NCI-H524 (cell line): ENCODE measurements at regions not wholly inside any gene's neighbourhood (a gene's known extent, or its start where the extent isn't known, plus 50 kb on each side); places are given as distances from the start of the nearest gene placed in this dataset.

Experiments
- DNase-seq, 2 experiments: peaks; one replicate each; lab custom pipeline; 2025; lab: John Stamatoyannopoulos, UW

DNA sequence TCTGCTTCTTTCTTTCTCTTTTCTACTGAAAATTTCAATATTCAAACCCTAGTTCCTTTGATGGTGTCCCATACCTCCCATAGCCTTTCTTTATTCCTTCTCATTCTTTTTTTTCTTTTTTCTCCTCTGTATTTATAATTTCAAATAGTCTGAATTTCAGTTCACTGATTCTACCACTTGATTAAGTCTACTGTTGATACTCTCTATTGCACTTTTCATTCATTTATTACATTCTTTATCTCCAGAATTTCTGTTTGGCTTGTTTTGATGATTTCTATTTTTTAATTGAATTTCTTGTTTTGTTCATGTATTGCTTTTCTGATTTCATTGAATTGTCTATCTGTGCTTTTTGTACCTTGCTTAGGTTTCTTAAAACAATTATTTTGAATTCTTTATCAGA, 111.9 kb upstream of the VRK2 start:
- DNase-seq: no peak

DNA sequence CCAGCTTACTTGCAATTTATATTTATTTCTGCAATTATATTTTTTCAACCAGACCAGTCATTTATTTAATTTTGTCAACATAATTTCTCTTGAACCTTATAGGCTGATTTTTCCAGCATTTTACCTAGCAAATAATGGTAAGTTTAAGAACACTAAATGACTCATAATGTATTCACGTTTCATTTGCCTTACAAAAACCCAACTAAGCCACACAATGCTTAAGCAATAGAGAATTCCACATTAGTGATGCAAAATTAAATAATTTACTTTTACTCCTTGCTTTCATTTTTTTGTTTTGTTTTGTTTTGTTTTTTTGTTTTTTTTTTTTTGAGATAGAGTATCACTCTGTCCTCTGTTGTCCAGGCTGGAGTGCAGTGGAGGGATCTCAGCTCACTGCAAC, 110.4 kb upstream of the VRK2 start:
- no peak for DNase-seq

DNA sequence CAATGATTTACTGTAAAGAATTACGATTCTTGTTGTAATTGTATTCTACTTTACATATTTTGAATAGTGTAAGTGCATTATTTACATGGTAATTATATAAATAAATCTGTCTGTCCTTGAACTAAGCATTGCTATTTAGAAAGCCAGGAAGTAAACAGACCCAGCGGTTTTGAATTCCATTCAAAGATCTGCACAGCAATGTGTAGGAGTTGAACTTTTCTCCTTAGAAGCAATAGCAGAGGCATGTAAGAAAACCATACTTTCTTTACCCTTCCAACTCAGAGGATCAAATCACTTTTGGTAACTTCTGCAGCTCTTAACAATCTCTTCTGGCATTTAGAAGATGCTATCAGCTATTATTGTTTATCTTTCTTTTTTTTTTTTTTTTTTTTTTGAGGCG, 109.2 kb upstream of the VRK2 start:
- no peak for DNase-seq

DNA sequence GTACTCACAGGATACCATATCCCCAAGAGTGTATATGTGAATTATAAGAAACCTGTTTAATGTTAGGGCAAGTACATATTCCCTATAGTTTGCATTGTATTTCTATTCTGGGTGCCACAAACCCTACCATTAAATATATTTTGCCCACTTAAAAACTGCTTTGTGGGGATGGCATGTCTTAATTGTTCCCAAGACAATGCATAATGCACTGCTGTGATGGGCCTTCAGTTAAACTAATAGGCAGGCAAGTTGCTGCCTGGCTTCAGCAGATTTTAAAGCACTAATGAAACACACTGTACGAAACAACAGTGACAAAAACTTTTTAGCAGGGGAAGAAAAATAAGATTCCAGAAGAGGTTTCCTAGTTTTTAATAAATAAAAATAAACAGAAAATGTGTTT, 104.8 kb upstream of the VRK2 start:
- no peak for DNase-seq

DNA sequence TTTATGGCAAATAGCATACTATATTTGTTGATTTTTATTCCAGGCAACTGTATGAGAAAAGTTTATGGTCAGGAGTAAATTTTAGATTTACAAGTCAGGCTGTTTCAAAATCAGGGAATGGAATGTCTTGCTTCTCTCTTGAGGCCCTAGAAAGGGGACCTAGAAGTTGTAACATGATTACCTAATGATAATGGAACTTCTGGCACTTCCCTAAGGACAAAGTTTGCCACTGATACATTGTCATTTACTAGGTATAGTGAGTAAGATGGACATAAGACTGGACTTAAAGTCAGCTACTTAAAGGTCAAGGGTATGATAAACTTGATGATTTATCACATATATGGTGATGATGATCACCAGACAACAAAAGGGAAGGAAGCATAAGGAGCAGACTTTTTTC, 103.3 kb upstream of the VRK2 start:
- DNase-seq: no peak

DNA sequence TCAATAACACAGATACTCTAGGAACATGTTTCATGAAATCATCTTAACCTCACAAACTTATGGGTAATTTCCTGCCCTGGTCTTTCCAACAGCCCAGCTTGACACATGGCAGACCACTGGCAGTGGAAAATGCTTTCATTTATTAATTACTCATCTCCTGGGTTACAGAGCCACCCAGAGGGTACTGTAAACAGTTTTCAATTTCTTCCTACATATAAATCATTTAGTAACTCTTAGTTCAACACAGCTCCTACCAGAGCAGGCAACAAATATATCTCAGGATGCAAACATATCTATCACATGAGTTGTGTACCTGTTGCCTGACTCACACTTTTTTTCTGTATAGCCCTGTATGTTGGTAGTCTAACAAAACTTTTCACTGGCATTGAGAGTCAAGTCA, 99.2 kb upstream of the VRK2 start:
- peak in 1 of 2 experiments; percentile 12 for DNase-seq

DNA sequence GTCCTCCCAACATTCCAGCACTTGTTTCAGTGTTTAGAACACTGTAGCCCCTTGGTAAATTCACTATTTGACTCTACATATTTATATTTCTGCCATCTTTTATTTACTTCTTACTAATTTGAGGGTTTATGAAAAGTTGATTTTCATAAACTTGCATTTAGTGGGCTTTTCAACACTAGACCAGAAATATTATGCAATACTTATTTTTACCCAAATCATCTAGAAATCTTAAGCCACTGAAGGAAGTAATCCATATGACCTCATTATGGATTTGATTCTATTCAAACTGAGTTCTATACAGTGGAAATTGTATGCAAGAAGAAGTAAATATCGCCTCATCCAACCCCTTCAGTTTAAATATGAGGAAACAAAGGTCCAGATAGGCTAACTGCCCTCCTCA, 92.6 kb upstream of the VRK2 start:
- no peak for DNase-seq

DNA sequence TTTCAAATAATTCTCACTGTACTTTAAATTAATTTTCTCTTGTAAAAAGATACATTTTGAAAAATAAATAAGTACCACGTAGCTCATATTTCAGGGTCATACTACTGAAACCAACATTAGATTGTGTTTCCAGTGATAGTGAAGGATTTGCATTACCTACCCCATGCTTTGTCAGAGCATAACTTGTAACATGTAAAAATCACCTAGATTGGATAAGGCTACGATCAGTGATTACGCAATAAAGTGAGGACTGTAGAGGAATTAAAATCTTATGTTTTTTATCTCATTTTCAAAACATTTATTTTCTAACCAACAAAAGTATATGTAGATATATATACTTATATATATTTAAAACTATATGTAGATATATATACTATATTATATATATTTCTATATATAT, 89.4 kb upstream of the VRK2 start:
- DNase-seq: no peak

DNA sequence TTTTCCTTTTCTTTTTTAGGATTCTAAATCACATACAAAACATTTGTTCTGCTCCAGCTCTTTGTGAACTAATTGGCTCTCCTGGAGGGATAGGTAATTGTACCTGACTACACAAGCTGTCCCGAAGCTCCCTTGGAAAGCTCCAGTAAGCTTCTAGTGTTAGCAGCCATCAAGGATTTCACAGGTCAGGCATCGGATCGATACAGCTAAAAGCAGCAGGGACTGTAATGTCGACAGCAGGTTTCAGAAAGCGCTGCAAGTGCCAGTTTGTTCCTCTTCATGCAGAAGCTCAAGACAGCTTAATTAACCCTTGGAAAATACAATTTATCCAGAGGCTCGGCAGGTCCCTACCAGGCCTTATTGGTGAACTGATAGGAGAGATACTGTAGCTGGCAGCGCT, 87.2 kb upstream of the VRK2 start:
- no peak for DNase-seq

DNA sequence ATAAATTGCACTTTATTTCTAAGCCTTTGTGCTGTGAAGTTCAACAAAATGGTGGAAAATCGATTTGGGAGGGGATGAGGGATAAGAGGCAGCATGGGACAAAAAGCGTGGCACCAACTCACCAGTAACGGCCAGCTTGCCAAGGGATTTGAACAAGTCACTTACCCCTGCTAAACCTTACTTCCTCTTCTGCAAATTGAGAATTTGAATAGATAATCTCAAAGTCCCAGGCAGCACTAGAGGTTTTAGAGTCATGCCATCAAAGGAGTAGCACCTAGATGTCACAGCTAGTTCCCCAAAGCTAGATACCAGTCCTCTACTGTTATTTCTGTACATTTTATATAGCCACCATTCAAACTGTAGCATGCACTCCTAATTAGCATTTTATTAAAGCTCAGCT, 83.7 kb upstream of the VRK2 start:
- DNase-seq: no peak

DNA sequence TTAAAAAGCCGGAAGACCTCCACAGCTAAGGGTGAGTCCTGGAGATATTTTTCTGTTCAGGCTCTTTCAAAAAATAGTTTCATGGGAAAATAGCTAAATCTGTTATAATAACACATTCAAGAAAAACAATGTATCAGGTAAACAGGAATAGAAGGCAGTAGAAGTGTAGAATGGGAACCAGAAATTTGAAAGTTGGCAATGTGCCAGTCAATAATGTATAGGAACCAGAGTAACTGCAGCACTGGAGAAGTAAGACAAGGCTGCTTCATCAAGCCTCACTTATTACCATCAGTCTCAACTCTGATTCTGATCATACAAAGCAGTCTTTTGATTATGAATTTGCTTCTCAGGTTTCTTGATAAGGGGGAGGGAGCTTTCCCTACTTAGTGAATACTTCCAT, 81.4 kb upstream of the VRK2 start:
- DNase-seq: no peak

DNA sequence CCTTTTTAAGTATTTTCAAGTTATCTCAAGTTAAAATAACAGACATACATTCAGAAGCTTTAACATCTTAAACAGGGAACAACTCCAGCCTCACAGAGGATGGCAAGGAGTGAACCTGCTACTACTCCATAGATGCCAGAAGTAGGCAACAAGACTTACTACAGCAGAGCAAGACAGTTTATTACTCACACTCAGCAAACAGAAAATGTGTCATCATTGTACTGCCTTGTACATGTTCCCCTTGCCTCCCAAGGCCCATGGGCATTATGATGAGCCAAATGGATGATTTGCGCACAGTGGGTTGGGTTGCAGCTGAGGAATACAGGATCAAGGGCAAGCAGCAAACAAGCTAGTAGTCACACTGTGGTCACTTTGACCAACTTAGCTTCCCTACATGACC, 80.6 kb upstream of the VRK2 start:
- DNase-seq: no peak

DNA sequence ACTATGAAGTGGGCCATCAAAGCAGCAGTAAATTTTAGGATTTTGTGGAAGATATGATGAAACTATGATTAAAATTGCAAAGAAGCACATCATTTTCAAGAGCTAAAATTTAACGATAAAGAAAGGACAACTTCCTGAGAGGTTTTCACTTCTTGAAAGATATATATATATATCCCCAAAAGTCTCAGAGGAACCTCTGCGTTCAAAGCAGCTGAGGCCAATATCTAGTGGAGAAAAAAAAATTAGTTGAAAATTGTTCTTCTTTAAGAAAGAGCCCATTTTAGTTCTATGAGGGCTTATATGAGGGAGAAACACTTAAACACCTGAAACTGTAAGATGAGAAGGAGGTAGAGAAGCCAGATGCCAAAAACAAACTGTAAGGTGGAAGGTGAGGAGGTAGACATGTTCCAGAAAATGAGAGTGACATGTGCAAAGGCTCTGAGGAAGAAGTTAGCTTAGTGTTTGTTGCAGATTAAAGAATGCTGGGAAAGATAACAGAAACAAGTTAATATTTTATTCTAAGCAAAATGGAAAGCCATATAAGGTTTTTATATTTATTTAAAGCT, 72.9 kb upstream of the VRK2 start:
- no peak for DNase-seq

DNA sequence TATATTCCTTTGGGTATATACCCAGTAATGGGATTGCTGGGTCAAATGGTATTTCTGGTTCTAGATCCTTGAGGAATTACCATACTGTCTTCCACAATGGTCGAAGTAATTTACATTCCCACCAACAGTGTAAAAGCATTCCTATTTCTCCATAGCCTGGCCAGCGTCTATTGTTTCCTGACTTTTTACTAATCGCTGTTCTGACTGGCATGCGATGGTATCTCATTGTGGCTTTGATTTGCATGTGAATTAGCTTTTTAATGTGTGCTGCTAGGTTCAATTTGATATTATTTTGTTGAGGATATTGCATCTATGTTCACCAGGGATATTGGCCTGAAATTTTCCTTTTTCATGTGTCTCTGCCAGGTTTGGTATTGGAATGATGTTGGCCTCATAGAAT, 67.4 kb upstream of the VRK2 start:
- no peak for DNase-seq

DNA sequence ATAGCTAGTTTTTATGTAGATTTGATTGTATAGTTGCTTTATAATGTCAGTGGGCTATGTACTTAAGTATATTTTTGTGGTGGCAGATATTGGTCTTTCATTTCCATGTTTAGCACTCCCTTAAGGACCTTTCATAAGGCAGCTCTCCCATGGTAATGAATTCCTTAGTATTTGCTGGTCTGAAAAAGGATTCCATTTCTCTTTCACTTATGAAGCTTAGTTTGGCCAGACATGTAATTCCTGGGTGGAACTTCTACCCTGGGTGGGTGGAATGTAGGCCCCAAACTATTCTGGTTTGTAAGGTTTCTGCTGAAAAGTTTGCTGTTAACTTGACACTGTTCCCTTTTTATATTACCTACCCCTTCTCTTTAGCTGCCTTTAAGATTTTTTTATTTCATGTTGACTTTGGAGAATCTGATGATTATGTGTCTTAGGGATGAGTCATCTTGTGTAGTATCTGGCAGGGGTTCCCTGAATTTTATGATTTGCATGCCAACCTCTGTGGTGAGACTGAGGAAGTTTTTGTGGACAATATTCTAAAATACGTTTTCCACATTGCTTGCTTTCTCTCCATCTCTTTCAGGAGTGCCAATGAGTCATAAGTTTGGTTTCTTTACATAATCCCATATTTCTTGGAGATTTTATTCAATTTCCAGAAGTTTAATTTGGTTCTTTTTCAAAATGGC, 65.4 kb upstream of the VRK2 start:
- DNase-seq: no peak

DNA sequence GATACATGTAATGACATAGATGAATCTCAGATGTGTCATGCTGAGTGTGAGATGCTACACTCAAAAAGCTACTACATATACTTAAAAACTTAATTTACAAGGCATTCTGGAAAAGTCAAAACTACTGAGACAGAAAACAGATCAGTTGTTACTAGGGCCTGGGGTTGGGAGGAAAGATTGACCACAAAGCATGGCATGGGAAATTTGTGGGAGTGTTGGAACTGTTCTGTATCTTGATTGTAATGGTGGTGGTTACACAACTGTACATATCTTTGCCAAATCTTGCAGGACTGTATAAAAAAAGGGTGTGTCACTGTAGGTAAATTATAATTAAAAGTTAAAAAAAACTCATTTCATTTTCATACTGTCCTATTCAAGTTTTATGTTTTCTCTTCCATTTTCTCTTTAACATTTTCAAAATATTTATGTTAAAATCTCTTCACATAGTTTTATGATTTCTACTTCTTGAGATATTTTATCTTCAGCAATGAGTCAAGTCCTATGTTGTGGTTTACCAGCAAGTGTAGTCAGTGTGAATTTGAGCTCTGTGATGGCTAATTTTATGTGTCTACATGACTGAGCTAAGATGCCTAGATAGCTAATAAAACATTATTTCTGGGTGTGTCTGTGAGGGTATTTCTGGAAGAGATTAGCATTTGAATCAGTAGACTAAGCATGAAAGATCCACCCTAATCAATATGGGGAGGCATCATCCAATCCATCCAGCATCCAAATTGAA, 58.6 kb upstream of the VRK2 start:
- no peak for DNase-seq

DNA sequence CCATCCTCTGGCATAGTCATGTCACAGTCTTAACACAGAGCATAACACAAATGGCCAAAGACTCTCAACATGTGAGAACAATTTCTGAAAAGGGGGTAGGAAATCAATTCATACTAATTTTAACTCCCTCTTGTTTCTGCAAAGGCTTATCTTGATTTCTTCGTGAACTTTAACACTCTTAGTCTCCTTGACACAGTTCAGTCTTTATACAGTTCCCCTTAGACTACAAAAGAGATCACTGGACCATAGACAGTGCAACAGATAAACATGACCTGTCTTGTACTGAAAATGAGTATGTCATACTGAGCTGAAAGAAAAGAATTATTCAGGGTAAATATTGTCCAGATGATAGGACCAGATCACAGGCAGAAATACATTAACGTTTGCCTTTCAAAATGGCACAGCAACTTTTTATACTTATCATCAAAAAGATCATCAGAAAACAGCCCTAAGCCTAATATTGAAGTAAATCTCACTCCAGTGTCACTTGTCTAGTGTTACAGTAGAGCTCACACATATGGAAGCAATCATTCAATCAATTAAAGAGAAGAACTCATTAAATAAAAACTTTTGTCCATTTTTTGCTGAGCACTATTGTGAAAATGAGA, 56.4 kb upstream of the VRK2 start:
- DNase-seq: no peak
